ENCODE measurements at regions not wholly inside any gene's neighbourhood (a gene's known extent, or its start where the extent isn't known, plus 50 kb on each side); places are given as distances from the start of the nearest gene placed in this dataset.

GRCh38 chr9:86408121-86408520, 53.9 kb upstream of the TUT7 start:
- TF ChIP-seq SMC3 (IDR thresholded peaks at IDR 0.05; ENCODE audit: low read depth, low read length) (no peak), ELF1 (IDR thresholded peaks at IDR 0.05) (no peak), MAX (IDR thresholded peaks at IDR 0.05; ENCODE audit: low read depth) (no peak), MEF2A (IDR thresholded peaks at IDR 0.05; ENCODE audit: borderline replicate concordance, low read depth) (no peak), IRF3 (IDR thresholded peaks at IDR 0.05; ENCODE audit: low read depth, low read length) (no peak), USF1 (IDR thresholded peaks at IDR 0.05; ENCODE audit: borderline replicate concordance, low read depth) (no peak), REST (IDR thresholded peaks at IDR 0.05; ENCODE audit: low read depth, low read length) (no peak), SIN3A (IDR thresholded peaks at IDR 0.05; ENCODE audit: borderline replicate concordance, low read depth, low read length) (no peak), RXRA (IDR thresholded peaks at IDR 0.05; ENCODE audit: borderline replicate concordance, low read depth) (no peak), GABPA (IDR thresholded peaks at IDR 0.05; ENCODE audit: low read depth) (no peak), POLR2AphosphoS5 (IDR thresholded peaks at IDR 0.05; ENCODE audit: low read depth, low read length) (no peak), EZH2phosphoT487 (IDR thresholded peaks at IDR 0.05; ENCODE audit: borderline replicate concordance, low read depth) (no peak)
- Histone ChIP-seq H3K79me2 (ENCODE audit: insufficient read depth) (no peaks in the 10 kb centered on the region), H3K27me3 (ENCODE audit: insufficient read depth) (no peaks in the 10 kb centered on the region), H4K20me1 (ENCODE audit: insufficient read depth) (no peaks in the 10 kb centered on the region), H3K4me1 (ENCODE audit: control insufficient read depth in 1 of 2, insufficient read depth in 2 of 2, low read depth in 1 of 2, low read length in 1 of 2) (peaks cover 0 to 16% of the 10 kb centered on the region in 2 experiments; a peak in 1 of 4 replicates), H3K36me3 (replicated peaks in 1 of 2; ENCODE audit: control insufficient read depth in 1 of 2, insufficient read depth in 2 of 2, low read length in 1 of 2) (no peaks in the 10 kb centered on the region), H3F3A (replicated peaks; ENCODE audit: insufficient read depth) (no peaks in the 10 kb centered on the region), H3K4me3 (ENCODE audit: low read depth in 2 of 2, low read length in 1 of 2) (no peak overlapping the region), H3K4me2 (no peak overlapping the region), H3K9me3 (no peaks in the 10 kb centered on the region), H3K27ac (ENCODE audit: low read depth in 2 of 2, low read length in 1 of 2) (no peak overlapping the region), H3K9ac (no peak overlapping the region), H2AFZ (ENCODE audit: low read depth) (no peak overlapping the region), H3K9me2 (no peaks in the 10 kb centered on the region)
- ChIA-PET POLR2A (no interaction called here), CTCF (interaction anchor here (1.6 kb wide), 1 partner anchor 27 kb away, joined by 5 read pairs; no protein-coding TSS in a partner anchor)
- WGBS (ENCODE audit: low lambda C conversion rate) = 70% methylated on average over 1 of the region's 1 CpG
- no peak for DNase-seq

All from SK-N-SH (cell line).